ENCODE measurements at regions not wholly inside any gene's neighbourhood (a gene's known extent, or its start where the extent isn't known, plus 50 kb on each side); places are given as distances from the start of the nearest gene placed in this dataset.

GRCh38 chr10:44209811-44210210, 175.1 kb downstream of the CXCL12 start:
- TF ChIP-seq CTCF (IDR thresholded peaks at IDR 0.05; ENCODE audit: insufficient read depth in 1 of 2, low read depth in 1 of 2, low read length in 1 of 2, severe bottlenecking in 1 of 2, unreplicated experiment in 1 of 2): no peak
- H3K27me3 Mint-ChIP-seq (ENCODE audit: insufficient read depth, unreplicated experiment): peaks cover 4% of the 10 kb centered on the region
- no peak overlapping the region for H3K27ac Mint-ChIP-seq (ENCODE audit: unreplicated experiment)

DNA sequence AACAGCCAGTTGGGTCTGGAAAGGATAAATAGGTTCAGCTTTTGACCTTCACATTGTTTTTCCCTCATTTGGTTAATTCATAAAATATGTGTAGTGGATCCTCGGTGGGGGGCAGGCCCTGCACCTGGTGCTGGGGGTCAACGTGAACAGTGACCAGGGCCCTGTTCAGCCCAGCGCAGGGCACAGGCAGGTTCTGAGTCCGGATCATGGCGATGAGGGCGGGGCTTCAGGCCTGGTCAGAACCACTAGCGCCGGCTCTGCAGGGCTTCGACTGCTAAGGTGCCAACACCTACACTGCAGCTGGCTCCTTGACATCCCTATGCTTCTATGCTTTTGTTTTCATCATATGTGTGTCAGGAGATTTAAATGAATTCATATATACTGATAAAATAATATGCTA, 177.7 kb downstream of the CXCL12 start:
- Mint-ChIP-seq H3K27me3 (ENCODE audit: insufficient read depth, unreplicated experiment) (peaks cover 4% of the 10 kb centered on the region), H3K36me3 (ENCODE audit: insufficient read depth, unreplicated experiment) (no peaks in the 10 kb centered on the region), H3K4me3 (ENCODE audit: unreplicated experiment) (no peak overlapping the region), H3K4me1 (ENCODE audit: low read depth, unreplicated experiment) (no peaks in the 10 kb centered on the region), H3K27ac (ENCODE audit: unreplicated experiment) (no peak overlapping the region), H3K9me3 (ENCODE audit: unreplicated experiment) (no peaks in the 10 kb centered on the region)
- no peak for TF ChIP-seq CTCF (IDR thresholded peaks at IDR 0.05; ENCODE audit: insufficient read depth in 1 of 2, low read depth in 1 of 2, low read length in 1 of 2, severe bottlenecking in 1 of 2, unreplicated experiment in 1 of 2)
- Histone ChIP-seq H3K36me3 (ENCODE audit: control insufficient read depth, insufficient read depth, low read length) (no peaks in the 10 kb centered on the region), H3K4me1 (no peaks in the 10 kb centered on the region), H3K4me3 (ENCODE audit: low read depth, low read length) (no peak overlapping the region), H3K9me3 (no peaks in the 10 kb centered on the region), H3K27me3 (replicated peaks; ENCODE audit: control insufficient read depth, insufficient read depth, low read length) (no peaks in the 10 kb centered on the region)
- intact Hi-C loops (cut with micrococcal nuclease; ENCODE audit: unreplicated experiment): no loop called here
- BruUV-seq (replicated peaks): no TSS peak
- ChIA-PET POLR2A (no interaction called here), CTCF (no interaction called here)
- no peak for DNase-seq

More at GRCh38 chr10:44209811-44210210, 175.1 kb downstream of the CXCL12 start:
- no peak overlapping the region for H3K4me3 ChIP-seq (ENCODE audit: low read depth, low read length)
- ChIA-PET CTCF (no interaction called here), POLR2A (no interaction called here)
- DNase-seq: no peak
- H3K36me3 Mint-ChIP-seq (ENCODE audit: insufficient read depth, unreplicated experiment): no peaks in the 10 kb centered on the region
- no peaks in the 10 kb centered on the region for H3K36me3 ChIP-seq (ENCODE audit: control insufficient read depth, insufficient read depth, low read length)
- H3K4me1 Mint-ChIP-seq (ENCODE audit: low read depth, unreplicated experiment): no peaks in the 10 kb centered on the region
- intact Hi-C loops (cut with micrococcal nuclease; ENCODE audit: unreplicated experiment): no loop called here
- H3K9me3 ChIP-seq: no peaks in the 10 kb centered on the region; the same call in 1 of the 2 replicates
- no peaks in the 10 kb centered on the region for H3K4me1 ChIP-seq
- H3K4me3 Mint-ChIP-seq (ENCODE audit: unreplicated experiment): no peak overlapping the region
- BruUV-seq (replicated peaks): no TSS peak
- no peaks in the 10 kb centered on the region for H3K27me3 ChIP-seq (replicated peaks; ENCODE audit: control insufficient read depth, insufficient read depth, low read length)
- peaks cover 15% of the 10 kb centered on the region for H3K9me3 Mint-ChIP-seq (ENCODE audit: unreplicated experiment)

GRCh38 chr10:44206127-44206818, 178.6 kb downstream of the CXCL12 start:
- no peaks in the 10 kb centered on the region for H3K9me3 ChIP-seq
- H3K4me1 ChIP-seq: no peaks in the 10 kb centered on the region
- Mint-ChIP-seq H3K27ac (ENCODE audit: unreplicated experiment) (no peak overlapping the region), H3K36me3 (ENCODE audit: insufficient read depth, unreplicated experiment) (no peaks in the 10 kb centered on the region), H3K4me3 (ENCODE audit: unreplicated experiment) (no peak overlapping the region), H3K27me3 (ENCODE audit: insufficient read depth, unreplicated experiment) (peaks cover 4% of the 10 kb centered on the region), H3K9me3 (ENCODE audit: unreplicated experiment) (no peaks in the 10 kb centered on the region), H3K4me1 (ENCODE audit: low read depth, unreplicated experiment) (no peaks in the 10 kb centered on the region)
- ChIA-PET CTCF (no interaction called here), POLR2A (no interaction called here)
- no peak for DNase-seq
- TF ChIP-seq CTCF (IDR thresholded peaks at IDR 0.05; ENCODE audit: insufficient read depth in 1 of 2, low read depth in 1 of 2, low read length in 1 of 2, severe bottlenecking in 1 of 2, unreplicated experiment in 1 of 2): no peak
- intact Hi-C loops (cut with micrococcal nuclease; ENCODE audit: unreplicated experiment): no loop called here
- BruUV-seq (replicated peaks): no TSS peak
- H3K36me3 ChIP-seq (ENCODE audit: control insufficient read depth, insufficient read depth, low read length): no peaks in the 10 kb centered on the region
- no peak overlapping the region for H3K4me3 ChIP-seq (ENCODE audit: low read depth, low read length)
- no peaks in the 10 kb centered on the region for H3K27me3 ChIP-seq (replicated peaks; ENCODE audit: control insufficient read depth, insufficient read depth, low read length)
